ENCODE measurements at regions not wholly inside any gene's neighbourhood (a gene's known extent, or its start where the extent isn't known, plus 50 kb on each side); places are given as distances from the start of the nearest gene placed in this dataset.
"Not testable (repeated sequence)": the region's sequence is repeated elsewhere in the genome, so short reads cannot be mapped to it uniquely, and the experiment has no call there.

DNA sequence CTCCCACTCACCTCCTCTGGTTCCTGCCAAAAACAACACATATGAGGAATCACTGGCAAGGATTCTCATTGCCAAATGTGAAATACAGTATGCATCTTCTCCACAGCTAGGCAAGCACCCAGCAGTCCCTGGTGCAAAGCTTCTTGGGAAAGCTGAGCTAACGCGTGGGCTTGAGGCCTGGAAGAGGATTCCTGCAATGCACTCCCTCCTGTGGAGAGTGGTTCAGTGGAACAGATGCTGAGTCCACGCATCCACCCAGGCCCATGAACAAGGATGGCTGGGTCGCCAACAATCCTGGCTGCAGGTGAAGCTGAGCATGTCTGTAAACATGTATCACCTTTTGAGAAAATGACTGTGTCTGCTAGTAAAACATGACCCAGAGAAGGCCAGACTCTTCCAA is 113.2 kb upstream of the CHST15 start:
- no peak for DNase-seq

- DNase-seq: no peak
Measured at GRCh38 chr10:124205432-124205831, 112.0 kb upstream of the CHST15 start.

DNA sequence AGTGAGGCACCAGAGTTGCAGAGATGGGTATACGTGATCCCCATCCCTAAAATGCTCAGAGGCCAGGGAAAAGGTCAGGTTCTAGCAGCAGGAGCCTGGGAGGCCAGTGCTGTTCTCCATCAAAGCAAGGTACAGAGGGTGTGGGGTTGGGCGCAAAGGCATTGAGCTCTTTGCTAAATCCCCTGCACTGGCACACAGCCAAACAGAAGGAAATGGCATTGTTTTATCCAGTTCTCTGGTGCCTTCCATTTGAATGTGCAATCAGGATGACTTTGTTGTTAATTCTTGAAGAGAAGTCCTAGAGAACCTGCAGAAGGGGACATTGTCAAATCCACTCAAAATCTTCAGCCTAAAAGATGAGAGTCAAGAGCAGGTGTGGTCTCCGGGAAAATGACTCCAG is 111.3 kb upstream of the CHST15 start:
- no peak for DNase-seq

DNA sequence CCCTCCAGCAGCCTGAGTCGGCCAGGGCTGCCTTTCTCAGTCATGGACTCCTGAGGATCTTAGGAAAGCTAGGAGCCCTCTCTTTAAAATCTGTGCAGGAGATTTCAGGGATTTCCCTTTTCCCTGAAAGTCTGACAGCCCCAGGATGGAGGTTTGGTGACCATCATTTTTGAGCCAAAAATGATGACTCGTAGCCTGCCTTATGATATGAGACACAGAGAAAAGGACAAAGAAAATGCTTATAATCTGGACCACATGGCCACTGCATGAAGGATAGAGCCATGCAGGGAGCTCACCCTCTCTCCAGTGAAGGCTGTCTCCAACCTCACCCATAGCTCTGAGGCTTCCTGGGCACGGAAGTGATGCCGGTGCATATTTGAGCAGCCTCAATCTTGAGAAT is 106.6 kb upstream of the CHST15 start:
- no peak for DNase-seq

DNA sequence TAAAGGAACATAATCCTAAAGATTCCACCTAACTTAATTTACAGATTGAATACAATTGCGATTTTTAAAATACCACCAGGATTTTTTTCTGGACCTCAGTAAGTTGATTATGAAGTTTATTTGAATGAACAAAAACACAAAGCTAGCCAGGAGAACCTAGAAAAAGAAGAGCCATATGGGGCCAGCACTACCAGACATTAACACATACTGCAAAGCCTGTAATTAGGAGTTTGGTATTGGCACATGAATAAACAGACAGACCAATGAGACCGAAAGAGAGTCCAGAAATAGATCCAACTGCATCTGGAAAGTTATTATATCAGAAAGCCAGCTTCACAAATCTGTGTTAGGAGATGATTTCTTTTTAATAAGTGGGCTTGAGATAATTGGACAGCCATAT is 105.5 kb upstream of the CHST15 start:
- DNase-seq: no peak

- no peak for DNase-seq
Measured at GRCh38 chr10:124198125-124198501, 104.7 kb upstream of the CHST15 start.

DNA sequence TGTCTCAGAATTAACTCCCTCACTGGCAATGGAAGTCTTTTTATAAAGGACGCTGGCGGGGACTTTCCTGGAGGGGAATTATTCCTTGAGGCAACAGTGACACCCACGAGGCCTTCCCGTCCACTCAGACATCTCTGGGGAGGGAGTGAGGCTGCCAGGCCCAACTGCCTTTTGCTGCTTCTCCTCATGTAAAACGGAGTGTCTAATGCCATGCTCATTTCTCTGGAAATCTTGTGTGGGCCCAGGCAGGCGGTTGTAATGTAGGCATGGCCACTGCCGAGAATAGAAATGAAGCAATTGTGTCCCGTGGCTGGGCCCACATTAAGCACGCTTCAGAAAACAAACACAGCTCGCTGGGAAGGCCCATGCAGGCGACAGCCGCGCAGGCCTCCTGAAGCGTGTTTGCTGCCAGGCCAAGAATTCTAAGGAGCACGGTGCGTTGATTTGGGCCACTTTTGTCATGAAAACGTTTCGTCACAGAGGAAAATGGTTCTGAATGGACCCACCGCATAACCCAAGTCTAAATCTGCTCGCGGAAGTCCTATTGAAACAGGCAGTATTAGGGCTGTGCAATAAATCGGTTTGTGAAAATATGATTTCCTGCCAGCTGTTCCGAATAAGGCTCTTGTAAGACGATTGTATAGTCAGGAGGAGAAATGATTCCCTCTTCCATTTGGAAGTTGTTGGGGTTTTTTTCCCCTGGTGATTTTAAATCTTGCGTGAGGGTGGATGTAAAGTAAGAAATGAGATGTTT is 104.2 kb upstream of the CHST15 start:
- no peak for DNase-seq

- no peak for DNase-seq
Measured at GRCh38 chr10:124196659-124197058, 103.3 kb upstream of the CHST15 start.

DNA sequence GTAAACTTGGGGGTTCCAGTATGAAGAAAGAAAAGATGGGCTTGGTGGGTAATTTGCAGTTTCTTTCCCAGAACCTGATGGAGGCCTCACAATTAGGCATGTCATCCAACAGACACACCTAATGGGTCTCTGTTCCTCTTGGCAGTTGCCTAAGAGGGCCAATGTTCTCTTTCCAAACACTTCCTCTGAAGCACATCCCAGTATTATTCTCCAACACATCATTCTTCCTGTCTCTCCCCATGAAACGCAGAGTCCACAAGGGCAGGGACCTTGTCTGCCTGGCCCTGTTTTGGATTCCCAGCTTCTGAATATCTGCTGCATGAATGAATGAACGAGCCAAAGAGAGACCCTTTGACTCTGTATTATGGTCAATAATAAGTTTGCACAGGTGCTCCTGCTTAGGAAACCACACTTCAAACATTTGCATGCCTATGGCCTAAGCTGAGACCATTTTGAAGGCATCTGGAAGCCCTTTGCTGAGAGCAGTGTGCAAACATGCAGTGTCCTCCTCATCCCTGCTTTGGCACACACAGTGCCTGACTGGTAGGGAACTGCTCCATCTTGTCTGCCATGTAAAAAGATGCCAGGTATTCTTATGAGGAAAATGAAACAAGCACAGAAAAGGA is 100.9 kb upstream of the CHST15 start:
- no peak for DNase-seq

- DNase-seq: no peak
Measured at GRCh38 chr10:124193309-124193696, 99.9 kb upstream of the CHST15 start.

- not testable (repeated sequence) for DNase-seq
Measured at GRCh38 chr10:124192664-124193308, 99.4 kb upstream of the CHST15 start.

GRCh38 chr10:124190476-124190875 is 97.1 kb upstream of the CHST15 start:
- DNase-seq: not testable (repeated sequence)

GRCh38 chr10:124186956-124187355 is 93.6 kb upstream of the CHST15 start:
- no peak for DNase-seq

DNA sequence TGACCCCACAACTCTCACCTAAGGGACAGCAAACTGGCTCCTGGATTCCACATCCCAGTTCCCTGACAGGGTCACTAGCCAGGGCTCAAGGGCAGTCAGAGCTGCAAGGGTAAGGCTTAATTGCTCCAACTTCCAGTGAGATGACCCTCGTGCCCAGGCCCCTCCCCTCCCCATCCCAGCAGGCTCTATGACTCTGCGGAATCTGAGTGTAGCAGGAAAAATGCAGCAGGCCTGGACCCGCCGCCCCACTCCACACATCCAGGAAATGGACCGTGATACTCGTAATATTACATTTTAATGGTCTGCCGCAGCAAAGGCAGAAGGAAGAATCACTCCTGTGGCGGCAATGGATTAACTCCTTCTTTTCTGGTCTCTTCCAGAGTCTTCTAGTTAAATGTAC is 91.7 kb upstream of the CHST15 start:
- DNase-seq: no peak

- no peak for DNase-seq
Measured at GRCh38 chr10:124184208-124184830, 90.9 kb upstream of the CHST15 start.

- DNase-seq: no peak
Measured at GRCh38 chr10:124183617-124184016, 90.2 kb upstream of the CHST15 start.

GRCh38 chr10:124182088-124182541 is 88.7 kb upstream of the CHST15 start:
- DNase-seq: no peak

DNA sequence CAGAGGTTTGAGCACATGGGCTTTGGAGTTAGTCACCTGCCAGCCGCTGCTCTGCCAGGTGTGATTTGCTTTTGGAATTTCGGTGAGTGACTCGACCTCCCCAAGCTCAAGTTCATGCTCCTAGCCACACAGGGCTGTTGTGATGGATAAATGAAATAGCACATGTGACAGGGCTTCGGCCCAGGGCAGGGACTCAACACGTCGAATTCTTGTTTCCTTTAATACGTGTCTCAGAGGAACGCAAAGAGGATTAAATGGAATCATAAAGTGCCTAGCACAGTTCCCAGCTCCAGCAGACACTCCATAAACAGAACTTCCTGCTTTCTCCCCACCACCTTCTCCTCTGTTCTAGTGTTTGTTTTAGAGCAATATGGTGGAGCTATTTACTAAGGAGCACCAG is 88.3 kb upstream of the CHST15 start:
- no peak for DNase-seq

- DNase-seq: no peak
Measured at GRCh38 chr10:124180947-124181549, 87.7 kb upstream of the CHST15 start.

DNA sequence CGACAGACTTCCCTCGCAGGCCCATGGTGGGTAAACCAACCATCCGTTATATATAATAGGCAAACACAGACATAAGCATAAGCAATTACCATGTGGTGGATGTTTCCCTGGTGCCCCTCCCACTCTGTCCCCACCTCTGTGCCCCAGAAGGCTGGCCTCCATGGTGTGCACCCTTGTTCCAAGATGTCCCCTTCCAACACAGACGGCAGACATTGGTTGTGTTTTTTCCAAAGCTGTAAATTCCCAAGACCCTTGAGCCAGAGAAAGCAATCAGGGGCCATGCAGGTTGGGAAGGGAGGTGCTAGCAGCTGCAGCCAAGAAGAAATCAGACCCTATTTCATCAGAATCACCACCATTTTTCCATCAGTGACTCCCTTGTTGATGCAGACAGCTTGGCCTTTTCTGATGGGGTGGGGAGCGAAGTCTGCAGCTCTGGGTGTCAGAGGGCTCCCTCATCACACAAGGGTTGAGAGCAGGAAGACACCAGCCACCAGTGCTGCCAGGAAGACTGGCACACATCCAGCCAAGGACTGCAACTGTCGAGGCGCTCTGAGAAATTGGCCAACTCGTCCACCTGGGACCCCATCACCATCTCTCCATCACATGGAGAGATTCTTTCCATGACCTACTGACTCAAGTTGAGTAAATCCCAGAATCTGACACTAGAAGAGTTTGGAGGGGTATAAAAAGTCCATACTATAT is 86.8 kb upstream of the CHST15 start:
- DNase-seq: no peak

DNA sequence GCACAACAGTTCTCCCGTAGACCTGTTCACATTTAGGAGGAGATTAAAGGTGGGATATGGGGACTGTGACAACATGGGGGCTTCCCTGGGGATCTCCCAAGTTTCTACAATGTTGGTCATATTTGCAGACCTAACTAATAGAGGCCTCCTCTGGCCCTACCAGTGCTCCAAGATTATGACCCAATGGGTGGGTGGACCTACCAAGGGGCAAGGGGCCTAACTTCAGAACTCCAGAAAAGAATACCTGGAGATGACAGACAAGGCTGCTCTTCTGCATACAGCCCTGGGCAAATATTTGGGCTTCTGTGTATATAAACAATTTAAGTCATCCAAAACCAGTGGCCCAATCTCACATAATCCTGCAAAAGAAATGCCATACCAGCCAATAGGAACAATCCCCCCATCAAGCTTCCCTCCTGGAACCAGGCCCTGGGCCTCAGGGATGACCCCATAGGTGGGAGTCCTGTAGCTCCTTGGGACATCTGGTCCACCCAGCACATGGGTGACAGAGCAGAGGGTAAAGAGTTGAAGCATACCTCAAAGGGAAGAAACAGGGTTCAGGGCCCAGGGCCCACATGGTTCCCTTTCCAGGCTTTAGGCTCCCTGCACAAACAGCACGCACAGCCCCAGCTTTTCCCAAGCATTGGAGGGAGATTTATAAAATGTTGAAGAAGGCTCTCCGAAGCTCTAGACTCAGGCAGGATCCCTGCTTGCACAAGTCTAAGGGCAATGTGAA is 86.1 kb upstream of the CHST15 start:
- no peak for DNase-seq

- no peak for DNase-seq
Measured at GRCh38 chr10:124177180-124177518, 83.8 kb upstream of the CHST15 start.
